ENCODE measurements at regions not wholly inside any gene's neighbourhood (a gene's known extent, or its start where the extent isn't known, plus 50 kb on each side); places are given as distances from the start of the nearest gene placed in this dataset.

DNA sequence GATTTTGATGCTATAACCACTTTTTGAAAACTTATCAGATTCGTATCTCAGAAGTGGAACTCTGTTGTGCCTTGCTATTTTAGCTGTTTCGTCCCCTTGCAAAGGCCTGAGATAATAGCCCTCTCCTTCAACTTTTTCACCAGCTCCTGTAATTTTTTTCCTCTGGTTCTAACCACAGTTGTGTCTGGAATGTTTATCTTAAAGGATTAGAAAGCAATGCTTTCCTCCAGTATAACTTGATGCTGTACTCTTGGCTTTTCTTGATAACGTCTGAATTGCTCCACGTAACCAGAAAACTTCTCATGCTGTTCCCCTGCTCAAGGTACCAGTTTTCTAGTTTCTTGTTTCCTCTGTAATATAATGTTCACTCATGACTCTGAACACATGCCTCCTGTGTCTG lies 209.4 kb downstream of the DTWD2 start:
- no peak for DNase-seq (ENCODE audit: low spot score)

DNA sequence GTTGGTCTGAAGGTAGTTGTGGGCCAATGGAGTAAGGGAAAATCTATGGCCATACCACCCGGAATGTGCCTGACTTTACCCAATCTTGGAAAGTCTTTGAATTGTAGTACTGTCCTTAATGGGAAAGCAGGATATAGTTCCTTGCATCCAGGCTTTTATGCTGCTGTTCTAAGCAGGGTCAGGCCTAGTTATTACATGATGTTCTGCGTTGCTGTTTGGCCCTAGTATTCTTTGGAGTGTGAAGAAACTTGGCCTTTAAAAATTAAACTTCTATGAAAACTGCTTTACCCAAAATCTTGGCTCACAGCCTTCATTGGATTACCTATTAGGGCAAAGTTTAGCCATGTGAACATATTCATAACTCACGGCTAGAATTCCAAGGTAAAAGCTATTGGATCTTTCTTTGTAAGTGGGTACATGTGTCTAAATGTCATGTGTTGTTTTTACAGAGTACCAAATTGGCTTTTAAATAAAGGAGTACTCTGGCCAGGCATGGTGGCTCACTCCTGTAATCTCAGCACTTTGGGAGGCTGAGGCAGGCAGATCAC lies 211.1 kb downstream of the DTWD2 start:
- no peak for DNase-seq (ENCODE audit: low spot score)

DNA sequence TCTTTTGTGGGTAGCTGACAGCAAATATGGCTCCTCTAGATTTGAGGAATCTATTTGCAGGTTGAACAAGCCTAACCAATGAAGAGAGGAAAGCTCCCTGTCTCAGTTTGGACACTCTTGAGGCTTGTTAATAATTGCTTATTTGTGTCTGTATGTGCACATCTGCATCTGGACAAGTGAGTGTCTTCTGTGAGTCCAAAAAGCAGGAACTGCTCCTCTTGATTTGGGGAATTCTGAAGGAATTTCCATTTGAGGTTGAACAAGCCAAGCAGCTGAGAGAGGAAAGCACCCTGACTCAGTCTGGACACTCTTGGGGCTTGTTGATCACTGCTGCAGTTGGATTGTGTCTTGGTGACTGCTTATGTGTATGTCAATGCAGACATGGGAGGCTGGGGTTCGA lies 211.6 kb downstream of the DTWD2 start:
- DNase-seq (ENCODE audit: low spot score), result no peak

DNA sequence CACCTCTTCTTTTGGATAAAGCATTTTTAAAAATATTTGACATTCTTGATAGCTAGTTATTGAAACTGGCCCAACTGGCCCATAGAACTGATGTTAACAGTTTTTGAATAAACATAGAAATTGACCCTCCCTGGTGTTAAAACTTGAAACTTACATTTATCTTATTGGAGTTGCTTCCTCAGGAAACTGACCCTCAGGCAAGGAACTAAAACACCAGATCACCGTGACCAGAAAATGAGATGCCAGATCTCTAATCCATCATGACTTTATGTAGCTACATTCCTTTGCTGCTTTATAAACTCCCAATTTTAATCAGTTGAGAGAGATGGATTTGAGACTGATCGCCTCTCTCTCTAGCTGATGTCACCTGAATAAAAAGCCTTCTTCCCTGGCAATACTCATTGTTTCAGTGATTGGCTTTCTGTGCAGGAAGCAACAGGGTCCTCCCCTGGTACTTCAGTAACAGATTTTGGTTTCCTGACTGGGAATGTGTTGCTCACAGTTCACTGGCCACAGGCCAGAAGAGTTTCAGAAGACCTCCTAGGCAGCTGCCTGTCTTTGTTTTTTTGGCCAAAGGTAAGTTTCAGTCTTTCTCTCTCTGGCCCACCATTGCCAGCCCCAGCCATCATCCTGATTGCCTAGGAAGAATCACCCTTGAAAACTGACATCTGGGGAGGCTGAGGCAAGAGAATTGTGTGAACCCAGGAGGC lies 212.4 kb downstream of the DTWD2 start:
- no peak for DNase-seq (ENCODE audit: low spot score)

DNA sequence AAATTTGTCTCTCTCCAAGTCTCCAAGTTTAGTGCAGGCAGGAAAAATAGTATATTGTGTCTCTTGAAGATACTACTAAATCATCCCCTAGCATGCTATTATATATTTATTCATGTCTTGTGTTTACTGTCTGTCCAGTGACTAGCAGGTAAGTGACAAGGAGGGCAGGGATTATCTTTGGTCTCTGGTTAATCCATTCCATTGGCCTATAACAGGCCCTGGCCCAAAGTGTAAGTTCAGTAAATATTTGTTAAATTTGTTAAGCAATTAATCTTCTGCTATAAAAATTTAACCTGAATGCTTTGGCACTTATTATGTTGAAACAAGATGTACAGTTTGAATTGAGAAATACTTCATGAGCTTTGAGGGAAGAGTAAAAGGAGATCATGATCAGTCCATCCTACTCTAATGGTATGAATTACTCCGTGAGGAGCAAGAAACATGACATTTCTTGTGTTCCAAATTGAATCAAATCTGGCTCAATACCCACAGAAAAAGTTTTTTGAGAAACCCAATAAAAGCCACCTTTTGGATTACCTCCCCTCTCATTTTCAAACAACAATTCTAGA lies 219.7 kb downstream of the DTWD2 start:
- no peak for DNase-seq (ENCODE audit: low spot score)

DNA sequence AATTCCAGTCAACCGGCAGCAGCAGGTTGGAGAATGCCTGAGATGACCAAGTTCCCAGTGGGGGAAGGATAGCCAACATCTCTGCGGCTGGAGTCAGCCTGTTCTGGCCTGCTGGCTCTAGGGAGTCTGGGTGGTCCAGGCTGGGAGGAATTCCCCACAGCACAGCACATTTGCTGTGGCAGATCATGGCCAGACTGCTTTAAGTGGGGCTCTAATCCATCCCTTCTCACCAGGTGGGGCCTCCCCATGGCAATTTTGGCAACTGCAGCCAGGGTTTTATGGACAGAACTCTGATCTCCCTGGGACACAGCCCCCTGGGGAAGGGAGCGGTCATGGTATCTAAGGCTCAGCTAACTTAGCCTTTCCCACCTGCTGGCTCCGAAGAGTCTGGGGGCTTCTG lies 226.1 kb downstream of the DTWD2 start:
- DNase-seq (ENCODE audit: low spot score), result no peak

DNA sequence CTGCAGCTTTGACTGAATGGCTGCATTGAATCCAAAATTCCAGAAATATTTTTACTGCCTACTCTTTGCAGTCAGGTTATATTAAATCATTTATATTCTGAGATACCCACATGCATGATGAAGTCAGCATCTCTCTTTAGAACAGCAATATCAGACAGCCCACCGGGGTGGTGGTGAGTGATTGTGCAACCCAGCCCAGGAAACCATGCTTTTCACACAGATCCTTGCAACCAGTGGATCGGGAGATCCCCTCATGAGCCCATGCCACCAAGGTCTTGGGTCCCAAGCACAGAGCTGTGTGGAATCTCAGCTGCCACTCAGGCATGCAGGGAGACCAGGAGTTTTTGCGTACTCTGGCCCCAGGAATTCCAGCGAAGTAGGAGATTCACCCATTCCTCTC lies 226.5 kb downstream of the DTWD2 start:
- no peak for DNase-seq (ENCODE audit: low spot score)

DNA sequence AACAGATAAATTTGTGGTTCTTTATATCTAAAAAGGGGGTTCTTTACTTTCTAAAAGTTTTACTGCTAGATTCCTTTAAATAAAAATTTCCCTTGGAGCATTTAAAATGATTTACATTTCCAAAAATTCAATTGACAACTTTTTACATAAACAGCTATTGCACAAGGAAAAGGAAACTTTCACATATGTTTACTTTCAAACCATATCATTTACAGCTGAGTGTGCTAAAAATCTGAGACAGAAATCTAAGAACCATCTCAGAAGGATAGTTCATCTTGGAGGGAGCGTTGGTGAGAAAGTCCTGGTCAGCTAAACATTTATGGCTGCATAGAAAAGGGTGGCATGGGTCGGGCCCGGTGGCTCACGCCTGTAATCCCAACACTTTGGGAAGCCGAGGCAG lies 235.4 kb downstream of the DTWD2 start:
- no peak for DNase-seq (ENCODE audit: low spot score)

DNA sequence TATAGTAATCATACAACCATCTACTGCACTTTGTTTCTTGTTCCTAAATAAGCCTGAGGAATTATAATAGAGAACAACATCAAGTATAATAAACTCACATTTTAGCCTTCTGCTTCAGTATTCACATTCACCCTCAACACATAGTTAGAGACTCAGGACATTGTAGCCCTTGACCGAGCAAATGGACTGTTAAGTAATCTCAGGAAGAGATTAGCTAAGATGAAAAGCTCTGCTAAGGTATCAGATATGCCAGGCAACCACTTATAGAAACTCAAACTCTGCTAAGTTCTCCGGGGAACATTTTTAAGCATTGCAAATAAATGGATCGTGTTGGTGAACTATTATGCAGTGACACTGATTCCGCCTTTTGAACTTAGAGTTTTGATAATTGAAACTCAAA lies 252.0 kb downstream of the DTWD2 start:
- no peak for DNase-seq (ENCODE audit: low spot score)

DNA sequence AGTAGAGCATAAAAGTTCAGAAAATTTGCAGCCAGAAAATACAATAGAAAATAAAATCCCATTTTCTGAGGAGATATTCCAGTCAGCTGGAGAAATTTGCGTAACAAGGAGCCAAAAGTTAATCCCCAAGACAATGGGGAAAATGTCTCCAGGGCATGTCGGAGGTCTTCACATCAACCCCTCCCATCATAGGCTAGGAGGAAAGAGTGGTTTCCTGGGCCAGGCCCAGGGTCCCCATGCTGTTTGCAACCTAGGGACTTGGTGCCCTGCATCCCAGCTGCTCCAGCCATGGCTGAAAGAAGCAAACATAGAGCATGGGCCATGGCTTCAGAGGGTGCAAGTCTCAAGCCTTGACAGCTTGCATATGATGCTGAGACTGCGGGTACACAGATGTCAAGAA lies 255.0 kb downstream of the DTWD2 start:
- DNase-seq (ENCODE audit: low spot score), result no peak

DNA sequence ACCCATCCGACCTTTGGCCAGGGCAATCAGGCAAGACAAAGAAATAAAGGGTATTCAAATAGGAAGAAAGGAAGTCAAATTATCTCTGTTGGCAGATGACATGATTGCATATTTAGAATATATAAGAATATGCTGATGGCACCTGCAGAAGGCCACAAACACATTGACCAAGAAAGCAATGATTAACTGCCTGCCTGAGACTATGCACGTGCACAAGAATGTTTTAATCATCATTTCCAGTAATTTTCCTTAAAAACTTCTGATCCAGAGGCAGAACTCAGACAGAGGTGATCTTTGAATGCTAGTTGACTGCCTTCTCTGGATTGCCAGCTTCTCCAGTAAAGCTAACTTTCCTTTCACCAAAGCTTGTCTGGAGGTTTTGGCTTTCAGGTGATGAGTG lies 260.2 kb downstream of the DTWD2 start:
- no peak for DNase-seq (ENCODE audit: low spot score)

DNA sequence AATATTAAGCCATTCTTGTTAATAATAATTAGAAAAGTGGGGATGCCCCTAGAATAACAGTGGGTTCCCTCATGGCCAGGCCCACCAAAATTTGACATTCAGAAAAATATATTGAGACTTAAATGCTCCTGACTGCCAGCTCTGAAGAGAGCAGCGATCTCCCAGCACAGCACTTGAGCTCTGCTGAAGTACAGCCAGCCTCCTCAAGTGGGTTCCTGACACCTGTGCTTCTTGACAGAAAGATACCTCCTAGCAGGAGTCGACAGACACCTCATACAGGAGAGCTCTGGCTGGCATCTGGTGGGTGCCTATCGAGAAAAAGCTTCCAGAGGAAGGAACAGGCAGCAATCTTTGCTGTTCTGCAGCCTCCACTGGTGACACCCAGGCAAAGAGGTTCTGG lies 261.5 kb downstream of the DTWD2 start:
- DNase-seq (ENCODE audit: low spot score), result no peak

DNA sequence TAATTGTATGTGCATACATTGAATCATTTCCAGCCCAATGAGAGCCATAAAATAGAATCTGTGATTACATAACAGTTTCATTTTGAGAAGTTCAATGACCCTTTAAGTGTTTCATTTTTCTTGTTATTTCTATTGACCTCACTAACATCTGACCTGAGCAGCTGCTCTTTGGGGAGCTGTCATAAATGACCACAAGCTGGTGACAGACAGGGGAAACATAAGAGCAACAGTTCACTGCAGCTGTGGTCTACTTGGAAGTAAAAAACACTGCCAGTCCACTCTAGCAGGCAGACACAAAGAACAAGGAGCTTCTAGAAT lies 265.4 kb downstream of the DTWD2 start:
- DNase-seq (ENCODE audit: low spot score), result no peak

DNA sequence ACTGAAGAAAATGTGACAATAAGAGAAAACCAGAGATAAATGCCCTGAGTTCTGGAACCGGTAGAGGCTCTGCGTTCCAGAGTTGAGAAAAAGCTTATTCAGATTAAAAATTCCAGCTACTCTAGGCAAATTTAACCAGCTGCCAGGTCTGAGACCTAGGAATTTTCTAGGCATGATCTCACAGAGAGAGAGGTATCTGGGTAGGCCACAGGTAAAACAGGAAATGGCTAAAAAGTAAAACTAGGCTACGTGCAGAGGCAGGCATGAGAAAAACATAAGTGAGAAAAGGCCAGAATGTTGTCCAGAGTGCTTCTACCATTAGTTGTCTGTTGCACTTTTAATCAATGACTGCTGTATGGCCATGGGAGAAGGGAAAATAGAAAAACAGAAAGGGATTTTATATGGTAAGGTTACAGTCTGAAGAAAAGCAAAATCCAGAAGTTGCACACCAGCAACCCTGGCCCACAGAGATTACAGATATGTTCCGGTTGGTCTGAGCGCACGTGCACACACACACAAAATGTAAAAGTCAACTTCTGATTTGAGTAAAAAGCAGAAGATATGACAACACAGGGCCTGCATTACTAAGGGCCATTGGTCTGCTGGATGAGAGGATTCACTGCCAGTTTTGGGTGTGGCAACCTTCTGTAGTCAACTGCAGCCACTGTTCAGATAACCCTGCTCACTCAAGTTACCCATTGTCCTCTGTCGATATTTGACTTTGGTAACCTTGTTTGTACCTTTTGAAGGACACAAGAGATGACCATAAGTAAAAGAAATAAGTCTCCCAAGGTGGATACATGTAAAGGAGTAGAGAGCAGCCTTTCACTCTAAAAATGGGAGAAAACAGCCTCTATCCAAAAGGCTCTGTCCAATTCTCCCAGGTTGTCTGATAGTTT lies 266.0 kb downstream of the DTWD2 start:
- no peak for DNase-seq (ENCODE audit: low spot score)

DNA sequence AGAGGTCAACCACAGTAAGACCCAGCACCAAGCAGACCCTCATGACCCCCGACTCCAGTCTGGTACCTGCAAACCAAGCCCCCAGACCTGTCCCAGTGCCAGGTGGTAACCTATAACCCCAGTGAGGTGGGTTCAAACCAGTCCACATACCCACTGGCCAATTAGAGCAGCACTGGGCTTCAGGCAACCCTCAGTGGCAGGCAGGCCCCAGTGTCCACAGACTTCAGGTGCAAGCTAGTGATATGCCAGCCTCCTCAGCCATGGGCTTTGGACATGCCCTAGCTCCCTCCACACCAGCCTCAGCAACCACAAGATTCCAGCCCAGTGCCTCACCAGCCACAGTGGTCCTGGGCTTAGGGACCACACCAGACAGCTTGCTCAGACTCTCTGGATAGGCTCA lies 276.6 kb downstream of the DTWD2 start:
- no peak for DNase-seq (ENCODE audit: low spot score)

DNA sequence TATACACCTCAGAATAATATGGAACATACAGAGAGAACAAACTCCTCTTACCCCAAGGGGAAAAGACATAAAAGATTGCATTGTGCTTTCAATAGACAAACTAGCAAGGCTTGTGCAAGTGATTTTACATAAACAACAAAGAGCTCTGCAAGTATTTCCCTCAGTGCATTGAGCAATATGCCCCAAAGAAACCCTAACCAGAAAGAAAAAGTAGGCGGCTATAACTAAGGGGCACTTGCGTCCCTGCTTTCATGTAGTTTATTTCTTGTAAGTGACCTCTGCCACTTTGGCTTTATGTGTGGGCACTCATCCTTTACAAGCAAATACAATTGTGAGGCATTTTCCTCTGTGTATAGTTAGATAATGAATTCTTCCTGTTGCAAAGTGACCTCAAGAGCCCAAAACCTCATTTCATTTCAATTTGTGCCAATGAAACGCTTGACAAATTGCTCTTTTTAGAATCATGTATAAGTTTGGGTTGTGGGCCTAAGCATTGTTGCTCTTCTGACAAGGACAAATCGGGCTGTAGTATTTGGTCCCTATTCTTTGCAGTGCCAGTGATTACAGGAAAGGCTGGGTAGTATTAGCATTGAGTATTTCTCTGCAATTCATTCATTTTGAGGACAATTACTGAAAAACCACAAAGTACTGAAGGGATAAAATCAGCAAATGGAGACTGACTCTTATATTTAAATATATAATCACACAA lies 282.2 kb downstream of the DTWD2 start:
- no peak for DNase-seq (ENCODE audit: low spot score)

DNA sequence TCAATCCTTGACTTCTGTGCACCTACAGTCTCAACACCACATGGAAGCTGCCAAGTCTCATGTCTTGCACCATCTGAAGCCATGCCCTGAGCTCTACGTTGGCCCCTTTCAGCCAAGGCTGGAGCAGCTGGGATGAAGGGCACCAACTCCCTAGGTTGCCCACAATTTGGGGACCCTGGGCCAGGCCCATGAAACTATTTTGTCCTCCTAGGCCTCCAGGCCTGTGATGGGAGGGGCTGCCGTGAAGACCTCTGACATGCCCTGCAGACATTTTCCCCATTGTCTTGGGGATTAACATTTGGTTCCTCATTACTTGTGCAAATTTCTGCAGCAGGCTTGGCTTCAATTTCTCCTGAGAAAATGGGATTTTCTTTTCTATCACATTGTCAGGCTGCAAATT lies 285.1 kb downstream of the DTWD2 start:
- DNase-seq (ENCODE audit: low spot score), result no peak

DNA sequence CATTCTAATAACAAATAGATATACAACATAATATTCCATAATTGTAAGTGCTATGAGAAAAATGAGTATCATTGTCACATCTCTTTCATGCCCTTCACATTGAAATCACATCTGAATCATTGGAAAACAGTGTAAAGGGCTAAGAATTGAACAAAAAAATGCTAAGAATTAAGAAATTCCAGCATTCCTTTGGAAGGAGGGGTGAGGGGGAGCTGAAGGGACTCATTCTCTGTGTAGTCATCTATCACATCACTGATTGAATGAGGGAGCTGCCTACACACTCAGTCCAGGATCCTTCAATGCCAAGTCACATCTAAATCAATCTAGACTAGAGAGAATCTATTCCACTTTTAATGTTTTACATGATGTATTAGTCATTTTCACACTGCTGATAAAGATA lies 286.6 kb downstream of the DTWD2 start:
- no peak for DNase-seq (ENCODE audit: low spot score)

DNA sequence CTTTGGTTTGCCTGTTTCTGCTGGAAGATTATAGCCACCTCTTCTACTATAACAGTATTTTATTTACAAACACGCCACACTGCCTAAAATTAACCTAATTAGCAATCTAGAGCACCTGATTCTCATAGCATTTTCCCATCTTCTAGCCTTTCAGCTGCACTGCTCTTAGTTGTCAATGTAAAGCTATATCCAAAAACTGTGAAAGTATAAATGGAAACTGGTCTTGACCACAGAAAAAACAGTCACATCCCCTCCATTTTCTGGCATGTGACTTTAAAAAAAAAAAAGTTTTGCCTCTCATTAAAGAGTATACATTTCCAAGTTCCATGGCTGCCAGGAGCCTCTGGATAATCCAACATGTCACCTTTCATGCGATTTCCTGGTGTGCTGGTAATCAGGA lies 287.8 kb downstream of the DTWD2 start:
- no peak for DNase-seq (ENCODE audit: low spot score)

DNA sequence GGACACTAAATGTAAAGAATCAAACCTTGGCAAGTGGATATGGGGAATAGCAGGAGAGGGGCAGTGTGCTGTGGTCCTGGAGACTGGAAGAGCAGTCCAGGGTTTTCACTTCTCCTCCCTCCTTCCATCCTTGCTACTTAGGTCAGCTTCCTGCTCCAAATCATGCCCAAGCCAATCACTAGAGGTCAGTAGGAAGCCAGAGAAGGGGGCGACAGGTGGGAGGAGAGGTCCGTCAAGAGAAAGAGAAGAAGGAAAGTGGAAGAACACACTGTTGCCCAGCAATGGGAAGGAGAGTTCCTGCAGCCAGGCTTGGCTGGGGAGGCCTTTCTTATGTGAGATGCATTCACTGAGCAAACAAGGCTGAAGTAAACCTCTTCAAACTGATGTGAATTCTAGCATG lies 289.6 kb downstream of the DTWD2 start:
- DNase-seq (ENCODE audit: low spot score), result no peak

DNA sequence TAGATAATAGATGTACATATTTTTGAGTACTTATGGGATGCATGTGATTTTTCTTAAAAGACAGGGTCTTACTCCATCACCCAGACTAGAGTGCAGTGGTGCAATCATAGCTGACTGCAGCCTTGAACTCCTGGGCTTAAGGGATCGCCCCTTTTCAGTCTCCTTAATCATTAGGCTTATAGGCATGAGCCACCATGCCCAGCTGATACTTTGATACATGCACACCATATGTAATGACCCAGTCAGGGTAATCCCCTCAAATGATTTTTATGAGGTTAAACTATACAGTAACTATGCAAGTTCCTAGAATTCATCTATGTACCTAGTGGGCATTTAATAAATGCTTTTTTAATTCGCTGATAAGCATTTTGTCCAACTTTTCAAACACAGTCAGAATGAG lies 292.3 kb downstream of the DTWD2 start:
- no peak for DNase-seq (ENCODE audit: low spot score)

DNA sequence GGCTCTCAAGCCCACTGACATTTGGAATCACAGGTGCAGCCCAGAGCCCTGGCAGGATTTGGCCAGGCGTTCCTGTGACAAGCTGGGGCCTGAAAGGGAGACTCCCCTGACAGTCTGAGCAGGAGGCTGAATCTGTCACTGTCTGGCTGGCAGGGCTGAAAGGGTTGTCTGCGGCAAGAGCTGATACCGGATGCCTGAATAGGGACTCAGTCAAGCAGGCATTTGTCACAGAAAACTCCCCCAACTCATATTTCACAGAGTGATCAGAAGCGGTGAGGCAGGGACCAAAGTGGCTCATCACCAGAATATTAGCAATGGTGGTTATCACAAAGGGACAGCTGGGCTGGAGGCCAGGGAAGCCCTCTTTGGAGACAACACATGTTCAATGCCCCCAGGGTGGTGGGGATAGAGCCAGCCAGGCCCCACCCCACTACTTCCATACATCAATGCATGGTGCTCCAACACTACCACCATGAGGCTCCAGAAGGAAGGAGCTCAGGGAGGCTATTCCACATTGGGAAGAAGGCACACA lies 295.5 kb downstream of the DTWD2 start:
- DNase-seq (ENCODE audit: low spot score), result no peak
